Nephron progenitor cell (in vitro differentiated cells): ENCODE measurements at regions not wholly inside any gene's neighbourhood (a gene's known extent, or its start where the extent isn't known, plus 50 kb on each side); places are given as distances from the start of the nearest gene placed in this dataset.
"Not testable (repeated sequence)": the region's sequence is repeated elsewhere in the genome, so short reads cannot be mapped to it uniquely, and the experiment has no call there.

ENCODE experiments used
- DNase-seq: peaks from one replicate; pipeline ENCODE4 v3.0.0; 2021
- H3K27ac Mint-ChIP-seq: 2 replicates; pipeline ENCODE4 v1.8.0; 2021; ENCODE audit warnings: mild to moderate bottlenecking, moderate library complexity, mixed read lengths
- H3K27me3 Mint-ChIP-seq: 2 replicates; pipeline ENCODE4 v1.8.0; 2021; ENCODE audit warnings: mild to moderate bottlenecking, low read depth, mixed read lengths; ENCODE audit not compliant: poor library complexity
- H3K36me3 Mint-ChIP-seq: 2 replicates; pipeline ENCODE4 v1.8.0; 2021; ENCODE audit warnings: low read depth, mixed read lengths
- H3K4me1 Mint-ChIP-seq: 2 replicates; pipeline ENCODE4 v1.8.0; 2021; ENCODE audit warnings: mixed read lengths
- H3K4me3 Mint-ChIP-seq: 2 replicates; pipeline ENCODE4 v1.8.0; 2021; ENCODE audit warnings: mild to moderate bottlenecking, moderate library complexity, mixed read lengths
- H3K9me3 Mint-ChIP-seq: 2 replicates; pipeline ENCODE4 v1.8.0; 2021; ENCODE audit warnings: mild to moderate bottlenecking, moderate library complexity, mixed read lengths
- CTCF ChIP-seq: fragments of 200-600 bp; sonication (generic); IDR thresholded peaks from 2 replicates; pipeline ENCODE4 v1.5.0; 2021; ENCODE audit warnings: antibody characterized with exemption

DNA sequence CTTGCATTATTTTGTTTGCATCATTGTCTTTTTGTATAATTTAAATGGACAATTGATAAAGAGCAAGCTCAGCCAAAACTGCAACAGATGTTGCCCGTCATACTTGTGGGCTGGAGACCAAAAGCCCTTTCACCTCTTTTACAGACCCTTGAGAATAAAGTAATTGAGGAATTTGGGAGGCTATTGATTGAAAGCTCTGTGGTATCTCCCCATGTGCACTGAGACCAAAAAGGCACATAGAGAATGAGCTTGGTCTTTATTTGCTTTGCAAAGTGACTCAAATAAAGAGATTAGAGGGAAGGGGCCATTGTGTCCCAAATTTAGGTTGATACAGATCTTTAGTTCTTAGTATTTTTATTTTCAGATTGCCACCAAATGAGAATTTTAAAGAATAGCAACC is 617.6 kb downstream of the TRHDE start:
- H3K27me3 Mint-ChIP-seq = no peaks in the 10 kb centered on the region
- TF ChIP-seq CTCF = no peak
- H3K27ac Mint-ChIP-seq = no peak overlapping the region
- DNase-seq = no peak
- H3K4me1 Mint-ChIP-seq = no peaks in the 10 kb centered on the region
- H3K36me3 Mint-ChIP-seq = no peaks in the 10 kb centered on the region
- H3K9me3 Mint-ChIP-seq = no peaks in the 10 kb centered on the region
- no peak overlapping the region for H3K4me3 Mint-ChIP-seq

DNA sequence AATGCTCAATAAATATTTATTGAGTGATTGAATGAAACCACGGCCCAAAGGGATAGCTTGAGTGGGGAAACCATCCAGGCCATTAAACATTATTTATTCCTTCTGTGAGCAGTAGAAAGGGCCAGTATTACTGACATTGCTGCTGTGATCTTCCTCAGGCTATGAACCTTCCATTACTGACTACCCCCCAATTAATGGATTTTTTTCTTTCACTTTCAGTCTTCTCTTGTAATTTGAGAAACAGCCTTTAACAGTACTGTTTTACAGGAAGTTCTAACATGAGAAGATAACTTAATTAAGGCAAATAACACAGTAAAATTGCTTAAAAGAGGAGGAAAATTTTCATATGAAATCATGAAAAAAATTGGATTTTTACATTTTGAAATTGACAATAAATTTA is 629.5 kb downstream of the TRHDE start:
- TF ChIP-seq CTCF = no peak
- H3K27ac Mint-ChIP-seq = no peak overlapping the region
- H3K9me3 Mint-ChIP-seq = no peaks in the 10 kb centered on the region
- H3K4me1 Mint-ChIP-seq = no peaks in the 10 kb centered on the region
- H3K27me3 Mint-ChIP-seq = no peaks in the 10 kb centered on the region
- no peak for DNase-seq
- H3K4me3 Mint-ChIP-seq = no peak overlapping the region
- H3K36me3 Mint-ChIP-seq = no peaks in the 10 kb centered on the region

GRCh38 chr12:72925716-72926115 is 653.5 kb downstream of the TRHDE start:
- Mint-ChIP-seq H3K36me3 (no peaks in the 10 kb centered on the region), H3K27me3 (no peaks in the 10 kb centered on the region), H3K4me1 (no peaks in the 10 kb centered on the region), H3K27ac (no peak overlapping the region), H3K4me3 (no peak overlapping the region), H3K9me3 (no peaks in the 10 kb centered on the region)
- no peak for TF ChIP-seq CTCF
- DNase-seq = no peak

- H3K4me3 Mint-ChIP-seq, H3K9me3 Mint-ChIP-seq, H3K27ac Mint-ChIP-seq, H3K36me3 Mint-ChIP-seq, DNase-seq, H3K27me3 Mint-ChIP-seq, H3K4me1 Mint-ChIP-seq: not testable (repeated sequence)
Observed at GRCh38 chr12:72931838-72932237, 659.7 kb downstream of the TRHDE start.

GRCh38 chr12:72937486-72937885 is 665.3 kb downstream of the TRHDE start:
- Mint-ChIP-seq H3K4me1 (no peaks in the 10 kb centered on the region), H3K4me3 (no peak overlapping the region), H3K27ac (no peak overlapping the region), H3K27me3 (no peaks in the 10 kb centered on the region), H3K36me3 (no peaks in the 10 kb centered on the region), H3K9me3 (peaks cover 9% of the 10 kb centered on the region)
- no peak for TF ChIP-seq CTCF
- DNase-seq = no peak

DNA sequence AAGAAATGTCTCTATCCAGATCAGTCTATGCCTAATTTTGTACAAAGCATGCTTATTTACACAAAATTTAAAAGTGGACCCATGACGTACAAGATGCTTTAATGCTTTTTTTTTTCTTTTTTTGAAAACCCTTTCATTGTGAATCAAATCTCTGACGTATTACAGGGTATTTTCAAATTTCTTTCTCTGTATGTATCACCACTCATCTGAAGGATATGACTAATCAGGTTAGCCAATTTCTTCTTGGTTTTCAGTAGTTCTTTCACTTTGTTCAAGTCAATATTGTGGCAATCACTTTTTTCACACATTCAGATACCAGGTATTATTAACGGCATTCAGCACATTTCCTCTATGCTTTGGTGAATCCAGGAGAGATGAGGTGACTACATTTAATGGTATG is 685.3 kb downstream of the TRHDE start:
- Mint-ChIP-seq H3K4me3 (no peak overlapping the region), H3K27ac (no peak overlapping the region), H3K4me1 (no peaks in the 10 kb centered on the region), H3K9me3 (no peaks in the 10 kb centered on the region), H3K27me3 (peaks cover 4% of the 10 kb centered on the region), H3K36me3 (no peaks in the 10 kb centered on the region)
- no peak for DNase-seq
- no peak for TF ChIP-seq CTCF
